ENCODE measurements at regions not wholly inside any gene's neighbourhood (a gene's known extent, or its start where the extent isn't known, plus 50 kb on each side); places are given as distances from the start of the nearest gene placed in this dataset.
A peak's percentile ranks its signal among the peaks of the same experiment; 100 is the strongest.

- Histone ChIP-seq H2AFZ (ENCODE audit: low read length) (no peak overlapping the region), H3K36me3 (ENCODE audit: control insufficient read depth, insufficient read depth, low read length) (no peaks in the 10 kb centered on the region), H3K27me3 (ENCODE audit: control insufficient read depth, insufficient read depth, low read length) (no peaks in the 10 kb centered on the region), H4K20me1 (ENCODE audit: control insufficient read depth, extremely low read depth, insufficient read depth, low read length) (no peaks in the 10 kb centered on the region), H3K9ac (ENCODE audit: insufficient read depth, low read length) (no peak overlapping the region), H3K4me2 (ENCODE audit: extremely low read depth, insufficient read depth, low read length) (no peak overlapping the region), H3K4me3 (replicated peaks in 1 of 4; ENCODE audit: control extremely low read depth in 1 of 4, insufficient read depth in 1 of 4, low read depth in 3 of 4, low read length in 4 of 4) (no peak overlapping the region), H3K4me1 (ENCODE audit: control insufficient read depth, extremely low read depth, insufficient read depth, low read length) (no peaks in the 10 kb centered on the region), H3K79me2 (ENCODE audit: control insufficient read depth, insufficient read depth, low read length) (no peaks in the 10 kb centered on the region), H3K27ac (ENCODE audit: insufficient read depth, low read length) (no peak overlapping the region), H3K9me3 (ENCODE audit: control insufficient read depth, insufficient read depth, low read depth, low read length) (no peaks in the 10 kb centered on the region)
- no peak for TF ChIP-seq EZH2 (IDR thresholded peaks at IDR 0.05; ENCODE audit: low read length, missing control alignments)
- TF ChIP-seq, protein P1, sequence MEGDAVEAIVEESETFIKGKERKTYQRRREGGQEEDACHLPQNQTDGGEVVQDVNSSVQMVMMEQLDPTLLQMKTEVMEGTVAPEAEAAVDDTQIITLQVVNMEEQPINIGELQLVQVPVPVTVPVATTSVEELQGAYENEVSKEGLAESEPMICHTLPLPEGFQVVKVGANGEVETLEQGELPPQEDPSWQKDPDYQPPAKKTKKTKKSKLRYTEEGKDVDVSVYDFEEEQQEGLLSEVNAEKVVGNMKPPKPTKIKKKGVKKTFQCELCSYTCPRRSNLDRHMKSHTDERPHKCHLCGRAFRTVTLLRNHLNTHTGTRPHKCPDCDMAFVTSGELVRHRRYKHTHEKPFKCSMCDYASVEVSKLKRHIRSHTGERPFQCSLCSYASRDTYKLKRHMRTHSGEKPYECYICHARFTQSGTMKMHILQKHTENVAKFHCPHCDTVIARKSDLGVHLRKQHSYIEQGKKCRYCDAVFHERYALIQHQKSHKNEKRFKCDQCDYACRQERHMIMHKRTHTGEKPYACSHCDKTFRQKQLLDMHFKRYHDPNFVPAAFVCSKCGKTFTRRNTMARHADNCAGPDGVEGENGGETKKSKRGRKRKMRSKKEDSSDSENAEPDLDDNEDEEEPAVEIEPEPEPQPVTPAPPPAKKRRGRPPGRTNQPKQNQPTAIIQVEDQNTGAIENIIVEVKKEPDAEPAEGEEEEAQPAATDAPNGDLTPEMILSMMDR (conservative IDR thresholded peaks at IDR 0.05 in 1 of 2, IDR thresholded peaks at IDR 0.05 in 1 of 2; ENCODE audit: low read depth in 1 of 2, low read length in 2 of 2): no peak
- no peak for DNase-seq (ENCODE audit: low read depth in 2 of 2)
Observed at GRCh38 chr2:156099382-156099781, 233.1 kb downstream of the NR4A2 start.

GRCh38 chr2:156098506-156098905, 234.0 kb downstream of the NR4A2 start:
- no peak overlapping the region for H2AFZ ChIP-seq (ENCODE audit: low read length)
- H3K27ac ChIP-seq (ENCODE audit: insufficient read depth, low read length): no peak overlapping the region
- H3K79me2 ChIP-seq (ENCODE audit: control insufficient read depth, insufficient read depth, low read length): no peaks in the 10 kb centered on the region
- no peak overlapping the region for H3K9ac ChIP-seq (ENCODE audit: insufficient read depth, low read length)
- no peak overlapping the region for H3K4me2 ChIP-seq (ENCODE audit: extremely low read depth, insufficient read depth, low read length)
- H3K4me1 ChIP-seq (ENCODE audit: control insufficient read depth, extremely low read depth, insufficient read depth, low read length): no peaks in the 10 kb centered on the region
- H3K27me3 ChIP-seq (ENCODE audit: control insufficient read depth, insufficient read depth, low read length): no peaks in the 10 kb centered on the region
- no peak for TF ChIP-seq EZH2 (IDR thresholded peaks at IDR 0.05; ENCODE audit: low read length, missing control alignments)
- TF ChIP-seq, protein P1 (conservative IDR thresholded peaks at IDR 0.05 in 1 of 2, IDR thresholded peaks at IDR 0.05 in 1 of 2; ENCODE audit: low read depth in 1 of 2, low read length in 2 of 2): no peak
- no peaks in the 10 kb centered on the region for H3K36me3 ChIP-seq (ENCODE audit: control insufficient read depth, insufficient read depth, low read length)
- no peaks in the 10 kb centered on the region for H4K20me1 ChIP-seq (ENCODE audit: control insufficient read depth, extremely low read depth, insufficient read depth, low read length)
- no peak overlapping the region for H3K4me3 ChIP-seq (replicated peaks in 1 of 4; ENCODE audit: control extremely low read depth in 1 of 4, insufficient read depth in 1 of 4, low read depth in 3 of 4, low read length in 4 of 4)
- H3K9me3 ChIP-seq (ENCODE audit: control insufficient read depth, insufficient read depth, low read depth, low read length): no peaks in the 10 kb centered on the region
- DNase-seq (ENCODE audit: low read depth in 2 of 2): no peak

- no peaks in the 10 kb centered on the region for H3K9me3 ChIP-seq (ENCODE audit: control insufficient read depth, insufficient read depth, low read depth, low read length)
- H3K4me1 ChIP-seq (ENCODE audit: control insufficient read depth, extremely low read depth, insufficient read depth, low read length): no peaks in the 10 kb centered on the region
- TF ChIP-seq, protein P1 (conservative IDR thresholded peaks at IDR 0.05 in 1 of 2, IDR thresholded peaks at IDR 0.05 in 1 of 2; ENCODE audit: low read depth in 1 of 2, low read length in 2 of 2): no peak
- no peak for TF ChIP-seq EZH2 (IDR thresholded peaks at IDR 0.05; ENCODE audit: low read length, missing control alignments)
- H2AFZ ChIP-seq (ENCODE audit: low read length): no peak overlapping the region
- DNase-seq (ENCODE audit: low read depth in 2 of 2): peak in 1 of 2 donors; percentile 14
- no peaks in the 10 kb centered on the region for H3K36me3 ChIP-seq (ENCODE audit: control insufficient read depth, insufficient read depth, low read length)
- H3K27me3 ChIP-seq (ENCODE audit: control insufficient read depth, insufficient read depth, low read length): no peaks in the 10 kb centered on the region
- H4K20me1 ChIP-seq (ENCODE audit: control insufficient read depth, extremely low read depth, insufficient read depth, low read length): no peaks in the 10 kb centered on the region
- H3K27ac ChIP-seq (ENCODE audit: insufficient read depth, low read length): no peak overlapping the region
- no peak overlapping the region for H3K4me3 ChIP-seq (replicated peaks in 1 of 4; ENCODE audit: control extremely low read depth in 1 of 4, insufficient read depth in 1 of 4, low read depth in 3 of 4, low read length in 4 of 4)
- no peak overlapping the region for H3K9ac ChIP-seq (ENCODE audit: insufficient read depth, low read length)
- no peak overlapping the region for H3K4me2 ChIP-seq (ENCODE audit: extremely low read depth, insufficient read depth, low read length)
- no peaks in the 10 kb centered on the region for H3K79me2 ChIP-seq (ENCODE audit: control insufficient read depth, insufficient read depth, low read length)
Observed at GRCh38 chr2:156088587-156088986, 243.9 kb downstream of the NR4A2 start.

Measured in fibroblast of lung (primary cell).